HCT116 (cell line): ENCODE measurements at regions not wholly inside any gene's neighbourhood (a gene's known extent, or its start where the extent isn't known, plus 50 kb on each side); places are given as distances from the start of the nearest gene placed in this dataset.

ENCODE experiments used
- ATAC-seq: fragments of 200-7000 bp; cut with Tn5 transposase; 2 replicates; pipeline ENCODE4 v1.9.1; 2020; ENCODE audit warnings: mild to moderate bottlenecking, moderate library complexity
- BruUV-seq: library from RNA; stranded (reverse); fragments of 400-500 nt; replicated peaks from 2 replicates; lab custom pipeline; 2021; lab: Mats Ljungman, UMichigan
- CTCF ChIA-PET: fragments of 300-600 bp; sonication (Branson Sonifier 250); formaldehyde crosslinking; loops from one replicate; lab custom pipeline; 2021; ENCODE audit warnings: antibody characterized with exemption; lab: Charles Lee
- POLR2A ChIA-PET: fragments of 300-600, 350-600 bp; sonication (Branson Sonifier 250); formaldehyde crosslinking; loops from one replicate; lab custom pipeline; 2021; ENCODE audit warnings: antibody characterized with exemption; lab: Charles Lee
- RAD21 ChIA-PET, 2 experiments: fragments of 300-600 bp; sonication (Branson Sonifier 250); formaldehyde crosslinking; loops; one replicate each; lab custom pipeline; 2023; ENCODE audit warnings: low total read pairs in 2 of 2; ENCODE audit not compliant: uncharacterized antibody in 2 of 2, unreplicated experiment in 2 of 2, low non-redundant PET in 1 of 2; lab: Charles Lee
- DNase-seq: peaks from one replicate; pipeline ENCODE4 v3.0.0-alpha.2; 2010; ENCODE audit warnings: low read depth, low spot score
- H2AFZ ChIP-seq: fragments of 200-600 bp; shearing (Covaris generic), sonication (generic); 2 replicates; pipeline ENCODE4 v1.6.1; 2017; ENCODE audit warnings: low read depth, mixed run types, mixed read lengths, antibody characterized with exemption, low read length; ENCODE audit not compliant: poor library complexity, severe bottlenecking
- H3K27ac ChIP-seq: 2 replicates; pipeline ENCODE4 v1.5.1; 2012; ENCODE audit warnings: low read depth, low read length
- H3K27me3 ChIP-seq: fragments of 200-600 bp; sonication (generic); 2 replicates; pipeline ENCODE4 v1.6.1; 2016; ENCODE audit warnings: mixed run types, low read length, mixed read lengths; ENCODE audit not compliant: insufficient read depth
- H3K36me3 ChIP-seq, 2 experiments: fragments of 200-500 bp in 1 of 2; fragments of 200-600 bp in 1 of 2; sonication (Bioruptor generic) in 1 of 2; sonication (generic) in 1 of 2; 2 replicates each; pipeline versions ENCODE4 v1.5.1 to v1.6.1; 2014 to 2016; ENCODE audit warnings: low read length in 2 of 2, inconsistent platforms in 1 of 2, mixed read lengths in 1 of 2, mixed run types in 1 of 2; ENCODE audit not compliant: insufficient read depth in 2 of 2, control insufficient read depth in 1 of 2
- H3K4me1 ChIP-seq, 2 experiments: fragments of 200-600 bp in 1 of 2; sonication (generic) in 1 of 2; 2 replicates each; pipeline versions ENCODE4 v1.5.1 to v1.6.1; 2012 to 2017; ENCODE audit warnings: low read length in 2 of 2, inconsistent platforms in 1 of 2, mild to moderate bottlenecking in 1 of 2, mixed read lengths in 1 of 2, mixed run types in 1 of 2, moderate library complexity in 1 of 2; ENCODE audit not compliant: insufficient read depth in 2 of 2, control insufficient read depth in 1 of 2
- H3K4me2 ChIP-seq: fragments of 200-600 bp; sonication (generic); 2 replicates; pipeline ENCODE4 v1.6.1; 2017; ENCODE audit warnings: mixed run types, low read length, mixed read lengths
- H3K4me3 ChIP-seq, 2 experiments: fragments of 200-600 bp in 1 of 2; sonication (generic) in 1 of 2; replicated peaks in 1 of 2; 2 replicates each; pipeline ENCODE4 v1.5.1; 2011 to 2016; ENCODE audit warnings: low read length in 2 of 2, control low read depth in 1 of 2, low read depth in 1 of 2, mild to moderate bottlenecking in 1 of 2, mixed read lengths in 1 of 2, mixed run types in 1 of 2
- H3K79me2 ChIP-seq: fragments of 200-600 bp; sonication (generic); 2 replicates; pipeline ENCODE4 v1.6.1; 2017; ENCODE audit warnings: mild to moderate bottlenecking, mixed run types, low read length, moderate library complexity, mixed read lengths; ENCODE audit not compliant: insufficient read depth
- H3K9ac ChIP-seq: fragments of 200-600 bp; sonication (generic); 2 replicates; pipeline ENCODE4 v1.6.1; 2016; ENCODE audit warnings: low read length, mixed read lengths
- H3K9me2 ChIP-seq: fragments of 200-600 bp; sonication (generic), shearing (Covaris generic); 2 replicates; pipeline ENCODE4 v1.6.1; 2017; ENCODE audit warnings: mixed run types, mild to moderate bottlenecking, moderate library complexity; ENCODE audit not compliant: insufficient read depth
- H3K9me3 ChIP-seq, 2 experiments: fragments of 200-500 bp in 1 of 2; fragments of 200-600 bp in 1 of 2; sonication (Bioruptor generic) in 1 of 2; sonication (generic) in 1 of 2; 2 replicates each; pipeline ENCODE4 v1.6.1; 2014 to 2017; ENCODE audit warnings: low read length in 2 of 2, mixed read lengths in 2 of 2, inconsistent platforms in 1 of 2, low read depth in 1 of 2, mild to moderate bottlenecking in 1 of 2, mixed run types in 1 of 2, moderate library complexity in 1 of 2; ENCODE audit not compliant: control insufficient read depth in 1 of 2, insufficient read depth in 1 of 2
- H4K20me1 ChIP-seq: fragments of 200-600 bp; sonication (generic), shearing (Covaris generic); 2 replicates; pipeline ENCODE4 v1.6.1; 2017; ENCODE audit warnings: mixed run types, mild to moderate bottlenecking, moderate library complexity; ENCODE audit not compliant: insufficient read depth
- CBX3 ChIP-seq: IDR thresholded peaks from 2 replicates; pipeline ENCODE4 v1.6.1; 2012; ENCODE audit warnings: low read depth
- CEBPB ChIP-seq: IDR thresholded peaks from 2 replicates; pipeline ENCODE4 v1.6.1; 2012; ENCODE audit warnings: low read depth
- ELF1 ChIP-seq: IDR thresholded peaks from 2 replicates; pipeline ENCODE4 v1.6.1; 2012; ENCODE audit warnings: low read depth, borderline replicate concordance
- FOSL1 ChIP-seq: IDR thresholded peaks from 2 replicates; pipeline ENCODE4 v1.6.1; 2012; ENCODE audit warnings: low read depth
- JUND ChIP-seq: IDR thresholded peaks from 2 replicates; pipeline ENCODE4 v1.6.1; 2012
- MAX ChIP-seq: IDR thresholded peaks from 2 replicates; pipeline ENCODE4 v1.6.1; 2012
- POLR2A ChIP-seq: IDR thresholded peaks from 2 replicates; pipeline ENCODE4 v1.7.0; 2011; ENCODE audit warnings: borderline replicate concordance; ENCODE audit not compliant: insufficient read depth, insufficient read length; ENCODE audit errors: extremely low read depth
- POLR2AphosphoS5 ChIP-seq: IDR thresholded peaks from 2 replicates; pipeline ENCODE4 v1.6.1; 2011; ENCODE audit warnings: mild to moderate bottlenecking, low read depth, low read length, moderate library complexity
- RAD21 ChIP-seq: IDR thresholded peaks from 2 replicates; pipeline ENCODE4 v1.6.1; 2012; ENCODE audit warnings: low read depth, mild to moderate bottlenecking
- SIN3A ChIP-seq: IDR thresholded peaks from 2 replicates; pipeline ENCODE4 v1.6.1; 2012; ENCODE audit warnings: low read depth
- SP1 ChIP-seq: IDR thresholded peaks from 2 replicates; pipeline ENCODE4 v1.6.1; 2012; ENCODE audit warnings: low read depth
- SRF ChIP-seq: IDR thresholded peaks from 2 replicates; pipeline ENCODE4 v1.6.1; 2012; ENCODE audit warnings: low read depth
- TCF7L2 ChIP-seq: IDR thresholded peaks from 2 replicates; pipeline ENCODE4 v1.7.0; 2011; ENCODE audit warnings: borderline replicate concordance, inconsistent platforms; ENCODE audit not compliant: insufficient read depth, insufficient read length; ENCODE audit errors: extremely low read depth
- YY1 ChIP-seq: IDR thresholded peaks from 2 replicates; pipeline ENCODE4 v1.6.1; 2011; ENCODE audit warnings: low read length, low read depth, moderate library complexity, mild to moderate bottlenecking; ENCODE audit not compliant: insufficient replicate concordance; ENCODE audit errors: extremely low read depth
- intact Hi-C: fragments of 100-400 bp; cut with micrococcal nuclease; formaldehyde crosslinking; loops from 2 replicates; pipeline ENCODE4 v1.10.0; 2022
- TF ChIP-seq, protein P1 (sequence below): IDR thresholded peaks from 2 replicates; pipeline ENCODE4 v1.6.1; 2011; ENCODE audit warnings: mild to moderate bottlenecking, low read length, moderate library complexity; ENCODE audit not compliant: insufficient replicate concordance; ENCODE audit errors: extremely low read depth

DNA sequence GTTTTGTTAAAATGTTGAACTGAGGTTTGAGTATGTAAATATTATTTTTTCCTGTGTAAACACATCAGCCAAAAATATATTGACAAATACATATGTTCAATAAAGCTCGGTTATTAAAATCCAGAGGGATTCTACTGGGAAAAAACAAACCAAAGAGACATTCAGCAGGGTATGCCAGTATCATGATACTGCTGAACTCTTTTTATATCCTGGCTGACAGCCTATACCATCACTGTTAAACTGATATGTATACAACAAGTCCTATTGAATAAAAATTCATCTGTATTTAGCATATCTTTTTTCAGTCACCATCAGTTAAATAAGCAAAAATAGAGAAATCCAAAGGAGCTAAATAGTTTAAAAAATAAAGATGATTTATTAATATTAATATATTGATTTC is 71.6 kb upstream of the NEO1 start:
- Histone ChIP-seq H3K4me3 (no peak overlapping the region), H3K27me3 (peaks cover 21% of the 10 kb centered on the region), H3K9me3 (no peaks in the 10 kb centered on the region), H3K4me1 (no peaks in the 10 kb centered on the region), H4K20me1 (no peaks in the 10 kb centered on the region), H3K79me2 (no peaks in the 10 kb centered on the region), H3K9me2 (no peaks in the 10 kb centered on the region), H2AFZ (no peak overlapping the region), H3K4me2 (no peak overlapping the region), H3K36me3 (no peaks in the 10 kb centered on the region), H3K27ac (no peak overlapping the region), H3K9ac (no peak overlapping the region)
- BruUV-seq = no TSS peak
- CTCF ChIA-PET = no interaction called here
- POLR2A ChIA-PET = no interaction called here
- intact Hi-C loops = no loop called here
- ATAC-seq = no peak
- no peak for TF ChIP-seq POLR2A
- no peak for TF ChIP-seq RAD21
- TF ChIP-seq YY1 = no peak
- no peak for TF ChIP-seq MAX
- TF ChIP-seq ELF1 = no peak
- TF ChIP-seq FOSL1 = no peak
- no peak for TF ChIP-seq CBX3
- no peak for TF ChIP-seq CEBPB
- DNase-seq = no peak
- RAD21 ChIA-PET = no interaction called here

- H2AFZ ChIP-seq = no peak overlapping the region
- no peak for DNase-seq
- BruUV-seq = no TSS peak
- H4K20me1 ChIP-seq = no peaks in the 10 kb centered on the region
- POLR2A ChIA-PET = no interaction called here
- H3K79me2 ChIP-seq = no peaks in the 10 kb centered on the region
- intact Hi-C loops = no loop called here
- H3K9me3 ChIP-seq = no peaks in the 10 kb centered on the region
- CTCF ChIA-PET = no interaction called here
- no peak for TF ChIP-seq SIN3A
- no peak for TF ChIP-seq POLR2AphosphoS5
- TF ChIP-seq, protein P1, sequence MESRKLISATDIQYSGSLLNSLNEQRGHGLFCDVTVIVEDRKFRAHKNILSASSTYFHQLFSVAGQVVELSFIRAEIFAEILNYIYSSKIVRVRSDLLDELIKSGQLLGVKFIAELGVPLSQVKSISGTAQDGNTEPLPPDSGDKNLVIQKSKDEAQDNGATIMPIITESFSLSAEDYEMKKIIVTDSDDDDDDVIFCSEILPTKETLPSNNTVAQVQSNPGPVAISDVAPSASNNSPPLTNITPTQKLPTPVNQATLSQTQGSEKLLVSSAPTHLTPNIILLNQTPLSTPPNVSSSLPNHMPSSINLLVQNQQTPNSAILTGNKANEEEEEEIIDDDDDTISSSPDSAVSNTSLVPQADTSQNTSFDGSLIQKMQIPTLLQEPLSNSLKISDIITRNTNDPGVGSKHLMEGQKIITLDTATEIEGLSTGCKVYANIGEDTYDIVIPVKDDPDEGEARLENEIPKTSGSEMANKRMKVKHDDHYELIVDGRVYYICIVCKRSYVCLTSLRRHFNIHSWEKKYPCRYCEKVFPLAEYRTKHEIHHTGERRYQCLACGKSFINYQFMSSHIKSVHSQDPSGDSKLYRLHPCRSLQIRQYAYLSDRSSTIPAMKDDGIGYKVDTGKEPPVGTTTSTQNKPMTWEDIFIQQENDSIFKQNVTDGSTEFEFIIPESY = no peak
- TF ChIP-seq SP1 = no peak
- TF ChIP-seq TCF7L2 = no peak
- TF ChIP-seq MAX = no peak
- TF ChIP-seq JUND = no peak
- no peak for TF ChIP-seq YY1
- TF ChIP-seq SRF = no peak
- peaks cover 16% of the 10 kb centered on the region; the same call in 1 of the 2 replicates for H3K27me3 ChIP-seq
- RAD21 ChIA-PET = no interaction called here
- no peak for ATAC-seq
- H3K4me3 ChIP-seq = no peak overlapping the region
- no peak overlapping the region for H3K4me2 ChIP-seq
- no peaks in the 10 kb centered on the region for H3K36me3 ChIP-seq
- H3K9me2 ChIP-seq = no peaks in the 10 kb centered on the region; the same call in 1 of the 2 replicates
- no peaks in the 10 kb centered on the region for H3K4me1 ChIP-seq
- no peak overlapping the region for H3K27ac ChIP-seq
- no peak overlapping the region for H3K9ac ChIP-seq
Measured at GRCh38 chr15:72979791-72980190, 72.5 kb upstream of the NEO1 start.
